ENCODE measurements at regions not wholly inside any gene's neighbourhood (a gene's known extent, or its start where the extent isn't known, plus 50 kb on each side); places are given as distances from the start of the nearest gene placed in this dataset.

GRCh38 chr2:74072565-74072964 is 75.1 kb downstream of the BOLA3 start:
- no peak for DNase-seq (ENCODE audit: extremely low spot score)
- no peak overlapping the region for H3K4me3 ChIP-seq (ENCODE audit: low read depth, low read length)
- no peaks in the 10 kb centered on the region for H3K4me1 ChIP-seq (ENCODE audit: insufficient read depth)
- H3K36me3 ChIP-seq (ENCODE audit: insufficient read depth), result peaks cover 3% of the 10 kb centered on the region
- 58% methylated on average over 1 of the region's 1 CpG for WGBS
- no peak overlapping the region for H3K27ac ChIP-seq (ENCODE audit: low read depth)

GRCh38 chr2:74074487-74074886 is 73.2 kb downstream of the BOLA3 start:
- H3K36me3 ChIP-seq (ENCODE audit: insufficient read depth), result peaks cover 3% of the 10 kb centered on the region
- 54% methylated on average over 4 of the region's 4 CpGs for WGBS
- H3K27ac ChIP-seq (ENCODE audit: low read depth), result no peak overlapping the region
- H3K4me1 ChIP-seq (ENCODE audit: insufficient read depth), result no peaks in the 10 kb centered on the region
- DNase-seq (ENCODE audit: extremely low spot score), result no peak
- H3K4me3 ChIP-seq (ENCODE audit: low read depth, low read length), result no peak overlapping the region

DNA sequence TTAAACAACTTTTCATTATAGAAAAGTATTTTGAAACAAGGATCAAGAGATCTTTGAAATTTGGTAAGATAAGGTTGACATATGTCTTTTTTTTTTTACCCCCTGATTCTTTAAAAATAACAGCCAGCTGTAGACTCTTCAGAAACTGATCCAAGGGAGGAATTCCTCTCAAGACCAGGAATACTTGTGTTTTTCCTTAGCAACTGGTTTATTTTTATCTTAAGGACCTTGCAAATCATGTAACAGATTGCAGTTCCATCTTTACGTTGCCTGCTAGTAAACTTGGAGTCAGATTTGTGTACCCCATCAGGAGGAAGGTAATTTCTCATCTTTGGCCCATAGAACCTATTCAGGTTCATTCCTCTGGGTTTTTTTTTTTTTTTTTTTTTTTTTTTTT is 71.6 kb downstream of the BOLA3 start:
- 61% methylated on average over 1 of the region's 1 CpG for WGBS
- Histone ChIP-seq H3K36me3 (ENCODE audit: insufficient read depth) (peaks cover 3% of the 10 kb centered on the region), H3K4me1 (ENCODE audit: insufficient read depth) (no peaks in the 10 kb centered on the region), H3K27ac (ENCODE audit: low read depth) (no peak overlapping the region), H3K4me3 (ENCODE audit: low read depth, low read length) (no peak overlapping the region)
- DNase-seq (ENCODE audit: extremely low spot score), result no peak

- DNase-seq (ENCODE audit: extremely low spot score), result no peak
- no peak overlapping the region for H3K27ac ChIP-seq (ENCODE audit: low read depth)
Measured at GRCh38 chr2:74077636-74078035, 70.1 kb downstream of the BOLA3 start.

GRCh38 chr2:74078466-74078865 is 69.2 kb downstream of the BOLA3 start:
- Histone ChIP-seq H3K4me3 (ENCODE audit: low read depth, low read length) (no peak overlapping the region), H3K36me3 (ENCODE audit: insufficient read depth) (peaks cover 3% of the 10 kb centered on the region), H3K27ac (ENCODE audit: low read depth) (no peak overlapping the region), H3K4me1 (ENCODE audit: insufficient read depth) (no peaks in the 10 kb centered on the region)
- no peak for DNase-seq (ENCODE audit: extremely low spot score)

More at GRCh38 chr2:74077636-74078035, 70.1 kb downstream of the BOLA3 start:
- H3K4me3 ChIP-seq (ENCODE audit: low read depth, low read length), result no peak overlapping the region
- H3K36me3 ChIP-seq (ENCODE audit: insufficient read depth), result peaks cover 3% of the 10 kb centered on the region
- 69% methylated on average over 7 of the region's 7 CpGs for WGBS
- H3K4me1 ChIP-seq (ENCODE audit: insufficient read depth), result no peaks in the 10 kb centered on the region

DNA sequence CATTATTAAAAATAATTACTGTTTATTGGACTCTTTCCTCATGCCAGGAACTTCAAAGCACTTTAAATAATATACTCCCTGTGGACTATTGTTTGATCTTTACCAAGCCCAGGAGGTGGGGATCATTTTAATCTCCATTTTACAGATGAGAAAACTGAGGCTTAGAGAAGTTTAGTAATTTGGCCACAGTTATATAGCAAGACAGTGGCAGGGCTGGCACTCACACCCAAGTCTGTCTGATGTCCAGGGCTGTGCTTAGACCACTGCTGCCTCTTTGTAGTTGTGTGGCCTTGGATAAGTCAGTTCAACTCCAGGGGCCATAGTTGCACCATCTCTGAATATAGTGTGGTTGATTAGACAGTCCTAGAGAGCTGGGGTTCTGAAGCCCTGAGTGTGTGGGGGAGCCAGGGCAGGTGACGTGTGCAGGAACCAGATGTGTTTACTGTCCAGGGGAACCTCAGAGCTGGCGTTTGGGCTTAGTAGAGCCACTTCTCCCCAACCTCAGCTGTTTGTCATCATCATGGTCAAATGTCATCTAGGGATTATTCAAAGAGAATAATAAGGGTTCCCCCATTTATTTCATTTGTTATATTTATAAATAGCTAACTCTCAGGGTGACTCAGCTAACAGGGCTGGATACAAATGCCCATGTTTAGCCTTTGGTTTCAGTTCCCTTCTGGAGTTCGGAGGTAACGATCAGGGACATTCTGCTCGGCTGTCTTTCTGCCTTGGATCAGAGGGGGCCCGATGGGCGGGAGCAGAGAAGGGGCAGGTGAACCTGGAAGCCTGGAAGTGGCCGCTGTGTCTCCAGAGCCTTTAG is 68.0 kb downstream of the BOLA3 start:
- Histone ChIP-seq H3K36me3 (ENCODE audit: insufficient read depth) (no peaks in the 10 kb centered on the region), H3K27ac (ENCODE audit: low read depth) (peak overlapping the region; percentile 28), H3K4me1 (ENCODE audit: insufficient read depth) (no peaks in the 10 kb centered on the region), H3K4me3 (ENCODE audit: low read depth, low read length) (no peak overlapping the region)
- WGBS, result 63% methylated on average over 8 of the region's 8 CpGs
- DNase-seq (ENCODE audit: extremely low spot score), result no peak

DNA sequence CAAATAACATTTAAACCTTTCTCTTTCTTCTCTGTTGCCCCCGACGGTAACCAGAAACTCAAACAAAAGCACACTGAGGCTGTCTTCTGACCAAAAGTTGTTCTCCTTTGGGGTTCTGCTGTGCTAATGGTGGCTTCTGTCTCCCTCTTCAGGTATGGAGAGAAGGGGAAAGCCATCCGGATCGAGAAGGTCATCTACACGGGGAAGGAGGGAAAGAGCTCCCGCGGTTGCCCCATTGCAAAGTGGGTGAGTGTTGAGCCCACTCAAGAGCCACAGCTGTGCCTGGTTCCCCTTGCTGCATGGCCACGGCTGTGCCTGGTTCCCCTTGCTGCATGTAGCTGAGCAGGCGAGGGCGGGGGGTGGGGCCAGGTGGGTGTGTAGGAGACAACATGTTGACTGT is 67.4 kb downstream of the BOLA3 start:
- no peak overlapping the region for H3K4me3 ChIP-seq (ENCODE audit: low read depth, low read length)
- no peak for DNase-seq (ENCODE audit: extremely low spot score)
- no peaks in the 10 kb centered on the region for H3K36me3 ChIP-seq (ENCODE audit: insufficient read depth)
- peak overlapping the region; percentile 28 for H3K27ac ChIP-seq (ENCODE audit: low read depth)
- no peaks in the 10 kb centered on the region for H3K4me1 ChIP-seq (ENCODE audit: insufficient read depth)
- 56% methylated on average over 10 of the region's 10 CpGs for WGBS

- Histone ChIP-seq H3K27ac (ENCODE audit: low read depth) (no peak overlapping the region), H3K4me1 (ENCODE audit: insufficient read depth) (no peaks in the 10 kb centered on the region), H3K4me3 (ENCODE audit: low read depth, low read length) (no peak overlapping the region), H3K36me3 (ENCODE audit: insufficient read depth) (no peaks in the 10 kb centered on the region)
- 92% methylated on average over 12 of the region's 12 CpGs for WGBS
- DNase-seq (ENCODE audit: extremely low spot score), result no peak
Measured at GRCh38 chr2:74081030-74081762, 66.5 kb downstream of the BOLA3 start.

DNA sequence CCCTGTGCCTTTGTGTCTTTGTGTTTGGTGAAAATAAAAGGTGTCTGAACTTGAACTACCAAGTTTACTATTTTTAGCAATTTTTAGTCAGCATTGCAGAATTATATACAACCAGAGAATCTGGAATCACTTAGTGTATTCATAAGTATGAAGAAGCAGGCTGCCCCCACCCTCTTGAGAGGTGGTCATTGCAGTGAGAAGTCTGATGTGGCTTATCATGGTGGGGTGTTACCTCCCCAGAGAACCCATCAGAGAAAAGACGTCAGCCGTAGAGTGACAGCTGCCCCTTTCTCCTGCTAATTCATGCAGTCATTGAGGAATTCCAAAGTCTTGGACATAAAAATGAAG is 66.0 kb downstream of the BOLA3 start:
- Histone ChIP-seq H3K4me3 (ENCODE audit: low read depth, low read length) (no peak overlapping the region), H3K4me1 (ENCODE audit: insufficient read depth) (no peaks in the 10 kb centered on the region), H3K27ac (ENCODE audit: low read depth) (no peak overlapping the region), H3K36me3 (ENCODE audit: insufficient read depth) (no peaks in the 10 kb centered on the region)
- WGBS, result 94% methylated on average over 2 of the region's 2 CpGs
- no peak for DNase-seq (ENCODE audit: extremely low spot score)

GRCh38 chr2:74083750-74084149 is 64.0 kb downstream of the BOLA3 start:
- Histone ChIP-seq H3K36me3 (ENCODE audit: insufficient read depth) (no peaks in the 10 kb centered on the region), H3K4me3 (ENCODE audit: low read depth, low read length) (no peak overlapping the region), H3K27ac (ENCODE audit: low read depth) (no peak overlapping the region), H3K4me1 (ENCODE audit: insufficient read depth) (no peaks in the 10 kb centered on the region)
- DNase-seq (ENCODE audit: extremely low spot score), result no peak
- 83% methylated on average over 11 of the region's 11 CpGs for WGBS

All from urinary bladder (tissue), 3 donors.